Natural killer cell (primary cell): ENCODE measurements at regions not wholly inside any gene's neighbourhood (a gene's known extent, or its start where the extent isn't known, plus 50 kb on each side); places are given as distances from the start of the nearest gene placed in this dataset.

Experiments used
- ATAC-seq, 3 donors: fragments of 150-1000 bp in 2 of 3; fragments of 200-7000 bp in 1 of 3; cut with Tn5 transposase; 1 replicate in 1 of 3; 2 replicates in 2 of 3; pipeline ENCODE4 v1.10.0; 2021; ENCODE audit warnings: mild to moderate bottlenecking in 2 of 3, moderate library complexity in 2 of 3
- DNase-seq, 2 donors: peaks; one replicate each; pipeline versions ENCODE4 v3.0.0 to v3.0.0-alpha.2; 2013 to 2021; ENCODE audit warnings: mixed read lengths in 1 of 2
- H3K27ac ChIP-seq: one replicate; pipeline ENCODE4 v1.5.1; 2013; ENCODE audit warnings: mild to moderate bottlenecking, low read length
- H3K27me3 ChIP-seq: one replicate; pipeline ENCODE4 v1.6.1; 2013; ENCODE audit warnings: low read length; ENCODE audit not compliant: control insufficient read depth, insufficient read depth
- H3K36me3 ChIP-seq: one replicate; pipeline ENCODE4 v1.6.1; 2013; ENCODE audit warnings: low read length; ENCODE audit not compliant: control insufficient read depth, insufficient read depth
- H3K4me1 ChIP-seq: one replicate; pipeline ENCODE4 v1.6.1; 2013; ENCODE audit warnings: low read length; ENCODE audit not compliant: control insufficient read depth, insufficient read depth
- H3K4me3 ChIP-seq: one replicate; pipeline ENCODE4 v1.5.1; 2013; ENCODE audit warnings: low read length
- H3K9me3 ChIP-seq: one replicate; pipeline ENCODE4 v1.6.1; 2013; ENCODE audit warnings: low read length; ENCODE audit not compliant: control insufficient read depth, insufficient read depth
- H3K27ac Mint-ChIP-seq, 2 donors: one replicate each; pipeline ENCODE4 v1.8.0; 2022; ENCODE audit warnings: mild to moderate bottlenecking in 2 of 2, mixed read lengths in 2 of 2, moderate library complexity in 1 of 2
- H3K27me3 Mint-ChIP-seq, 2 donors: one replicate each; pipeline ENCODE4 v1.8.0; 2022; ENCODE audit warnings: low read depth in 2 of 2, mixed read lengths in 2 of 2
- H3K36me3 Mint-ChIP-seq: one replicate; pipeline ENCODE4 v1.8.0; 2022; ENCODE audit warnings: mixed read lengths
- H3K4me1 Mint-ChIP-seq, 2 donors: one replicate each; pipeline ENCODE4 v1.8.0; 2022; ENCODE audit warnings: mixed read lengths in 2 of 2
- H3K4me3 Mint-ChIP-seq: one replicate; pipeline ENCODE4 v1.8.0; 2022; ENCODE audit warnings: mild to moderate bottlenecking, moderate library complexity, mixed read lengths
- H3K9me3 Mint-ChIP-seq, 2 donors: one replicate each; pipeline ENCODE4 v1.8.0; 2022; ENCODE audit warnings: mixed read lengths in 2 of 2
- CTCF ChIP-seq: fragments of 200-600 bp; IDR thresholded peaks from one replicate; pipeline ENCODE4 v1.8.0; 2022; ENCODE audit warnings: antibody characterized with exemption
- WGBS: methylation state at CpG from one replicate; pipeline ENCODE4 v1.1.7; 2013; ENCODE audit warnings: missing lambda C conversion rate; ENCODE audit not compliant: insufficient coverage; 5-methylcytosine and 5-hydroxymethylcytosine counted together
- intact Hi-C: fragments of 100-400 bp; cut with micrococcal nuclease; formaldehyde crosslinking; loops from one replicate; pipeline ENCODE4 v1.14.2; 2022

- no peak for ATAC-seq
- no peak for TF ChIP-seq CTCF
- 100% methylated on average over 1 of the region's 4 CpGs for WGBS
- H3K4me3 Mint-ChIP-seq: no peak overlapping the region
- H3K27ac Mint-ChIP-seq: no peak overlapping the region
- no peaks in the 10 kb centered on the region for H3K9me3 ChIP-seq
- no peaks in the 10 kb centered on the region for H3K4me1 Mint-ChIP-seq
- peaks cover 0 to 2% of the 10 kb centered on the region in 2 donors for H3K27me3 Mint-ChIP-seq
- H3K9me3 Mint-ChIP-seq: no peaks in the 10 kb centered on the region
- H3K36me3 Mint-ChIP-seq: no peaks in the 10 kb centered on the region
- intact Hi-C loops: no loop called here
- no peaks in the 10 kb centered on the region for H3K4me1 ChIP-seq
- no peak overlapping the region for H3K4me3 ChIP-seq
- H3K27ac ChIP-seq: no peak overlapping the region
- H3K27me3 ChIP-seq: no peaks in the 10 kb centered on the region
- H3K36me3 ChIP-seq: no peaks in the 10 kb centered on the region
- DNase-seq: no peak
Measured at GRCh38 chr11:129249351-129249750, 57.2 kb upstream of the ARHGAP32 start.

- H3K4me3 Mint-ChIP-seq: no peak overlapping the region
- no peak overlapping the region for H3K27ac Mint-ChIP-seq
- Histone ChIP-seq H3K27ac (no peak overlapping the region), H3K36me3 (no peaks in the 10 kb centered on the region), H3K4me1 (no peaks in the 10 kb centered on the region), H3K27me3 (no peaks in the 10 kb centered on the region), H3K9me3 (no peaks in the 10 kb centered on the region), H3K4me3 (no peak overlapping the region)
- H3K36me3 Mint-ChIP-seq: no peaks in the 10 kb centered on the region
- DNase-seq (no peak), ATAC-seq (no peak)
- H3K9me3 Mint-ChIP-seq: no peaks in the 10 kb centered on the region
- 58% methylated on average over 1 of the region's 4 CpGs for WGBS
- no peak for TF ChIP-seq CTCF
- peaks cover 0 to 2% of the 10 kb centered on the region in 2 donors for H3K27me3 Mint-ChIP-seq
- H3K4me1 Mint-ChIP-seq: no peaks in the 10 kb centered on the region
- intact Hi-C loops: no loop called here
Measured at GRCh38 chr11:129248618-129249017, 56.5 kb upstream of the ARHGAP32 start.

DNA sequence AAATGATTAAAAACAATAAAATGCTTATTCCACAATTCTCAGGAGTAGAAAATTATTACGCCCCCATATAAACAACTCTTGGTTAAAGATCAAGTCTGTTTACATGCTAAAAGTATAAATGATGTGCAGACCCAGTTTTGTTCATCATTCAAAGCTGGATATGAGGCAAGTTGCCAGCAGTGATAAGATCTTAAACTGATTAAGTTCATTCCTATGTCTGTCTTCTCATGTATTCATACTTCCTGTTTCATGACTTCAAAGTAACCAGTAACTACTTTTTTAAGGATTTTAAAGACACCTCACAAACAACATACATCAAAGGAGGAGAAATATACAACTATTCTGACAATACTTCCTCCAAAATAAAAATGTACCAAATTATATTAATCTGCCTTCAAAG is 55.0 kb upstream of the ARHGAP32 start:
- intact Hi-C loops: no loop called here
- Mint-ChIP-seq H3K27me3 (peaks cover 0 to 5% of the 10 kb centered on the region in 2 donors), H3K4me1 (no peaks in the 10 kb centered on the region)

More for the DNA sequence above, 55.0 kb upstream of the ARHGAP32 start:
- H3K36me3 ChIP-seq: no peaks in the 10 kb centered on the region
- no peaks in the 10 kb centered on the region for H3K27me3 ChIP-seq
- no CpG with 5 or more reads among the region's 1 CpG for WGBS
- H3K4me1 ChIP-seq: no peaks in the 10 kb centered on the region
- DNase-seq (peak in 1 of 2 donors; percentile 46), ATAC-seq (no peak)
- H3K9me3 Mint-ChIP-seq: no peaks in the 10 kb centered on the region
- no peak for TF ChIP-seq CTCF
- no peaks in the 10 kb centered on the region for H3K36me3 Mint-ChIP-seq
- no peaks in the 10 kb centered on the region for H3K9me3 ChIP-seq
- no peak overlapping the region for H3K4me3 ChIP-seq
- H3K4me3 Mint-ChIP-seq: no peak overlapping the region
- H3K27ac ChIP-seq: no peak overlapping the region
- H3K27ac Mint-ChIP-seq: no peak overlapping the region
